Right cardiac atrium (tissue), 5 donors: ENCODE measurements at regions not wholly inside any gene's neighbourhood (a gene's known extent, or its start where the extent isn't known, plus 50 kb on each side); places are given as distances from the start of the nearest gene placed in this dataset.
"Not testable (repeated sequence)": the region's sequence is repeated elsewhere in the genome, so short reads cannot be mapped to it uniquely, and the experiment has no call there.

Experiments used
- ATAC-seq, 2 donors: fragments of 200-7000 bp; cut with Tn5 transposase; one replicate each; pipeline versions ENCODE4 v1.8.0 to v1.9.1; 2020; ENCODE audit warnings: moderate library complexity in 2 of 2, mild to moderate bottlenecking in 1 of 2
- DNase-seq, 3 donors: peaks; one replicate each; pipeline ENCODE4 v3.0.0-alpha.2; 2020
- H3K27ac ChIP-seq: one replicate; pipeline ENCODE4 v1.5.1; 2013; ENCODE audit warnings: mild to moderate bottlenecking, low read length, control low read depth, moderate library complexity
- H3K27me3 ChIP-seq: one replicate; pipeline ENCODE4 v1.6.1; 2013; ENCODE audit not compliant: control insufficient read depth, insufficient read depth
- H3K4me1 ChIP-seq: one replicate; pipeline ENCODE4 v1.6.1; 2013; ENCODE audit warnings: low read length; ENCODE audit not compliant: control insufficient read depth, insufficient read depth
- H3K4me3 ChIP-seq: one replicate; pipeline ENCODE4 v1.5.1; 2013; ENCODE audit warnings: low read length, control low read depth
- H3K9me3 ChIP-seq: one replicate; pipeline ENCODE4 v1.6.1; 2013; ENCODE audit warnings: low read length; ENCODE audit not compliant: control insufficient read depth
- WGBS: extraction: QIAGEN DNeasy Blood & Tissue Kit; methylation state at CpG from one replicate; pipeline ENCODE4 v1.1.7; 2013; 5-methylcytosine and 5-hydroxymethylcytosine counted together
- intact Hi-C, 4 donors: fragments of 100-400 bp; cut with DNase I; formaldehyde crosslinking; loops; one replicate each; pipeline versions ENCODE4 v1.11.0 to v1.14.0; 2022 to 2023
- donor health status: healthy with polysubstance abuse.
- donor health status: DM: no; HTN: yes; CAD: no.
- donor health status: DM: no; HTN: no; CAD: no.
- donor health status: DM: no; HTN: yes; CAD: no; lungs with severe emphysema.
- donor health status: DM: yes; HTN: yes; CAD: no.

DNA sequence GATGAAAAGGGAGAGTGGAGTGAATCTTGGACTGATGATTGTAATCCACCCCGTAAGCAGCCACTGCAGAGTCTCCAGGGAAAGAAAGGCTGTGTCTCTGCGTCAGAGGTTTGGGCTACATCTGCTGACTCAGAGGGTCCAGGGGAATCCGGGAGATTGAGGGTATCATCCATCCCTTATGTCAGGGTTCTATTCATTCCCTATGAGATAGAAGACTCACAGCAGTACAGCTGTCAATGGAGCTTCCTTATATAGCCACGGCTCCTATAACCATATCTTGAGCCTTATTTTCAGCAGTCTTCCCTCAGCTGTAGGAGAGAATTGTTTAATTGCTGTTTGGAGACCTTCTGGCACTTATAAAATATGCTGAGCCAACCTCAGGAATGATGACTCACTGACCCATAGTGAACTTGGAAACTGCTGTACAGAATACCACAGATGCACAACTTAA is 558.2 kb upstream of the PFKP start:
- H3K4me3 ChIP-seq = no peak overlapping the region
- H3K27ac ChIP-seq = no peak overlapping the region
- intact Hi-C loops = no loop called here
- WGBS = 60% methylated on average over 4 of the region's 4 CpGs
- H3K27me3 ChIP-seq = no peaks in the 10 kb centered on the region
- no peaks in the 10 kb centered on the region for H3K4me1 ChIP-seq
- ATAC-seq (no peak), DNase-seq (no peak)
- H3K9me3 ChIP-seq = no peaks in the 10 kb centered on the region

DNA sequence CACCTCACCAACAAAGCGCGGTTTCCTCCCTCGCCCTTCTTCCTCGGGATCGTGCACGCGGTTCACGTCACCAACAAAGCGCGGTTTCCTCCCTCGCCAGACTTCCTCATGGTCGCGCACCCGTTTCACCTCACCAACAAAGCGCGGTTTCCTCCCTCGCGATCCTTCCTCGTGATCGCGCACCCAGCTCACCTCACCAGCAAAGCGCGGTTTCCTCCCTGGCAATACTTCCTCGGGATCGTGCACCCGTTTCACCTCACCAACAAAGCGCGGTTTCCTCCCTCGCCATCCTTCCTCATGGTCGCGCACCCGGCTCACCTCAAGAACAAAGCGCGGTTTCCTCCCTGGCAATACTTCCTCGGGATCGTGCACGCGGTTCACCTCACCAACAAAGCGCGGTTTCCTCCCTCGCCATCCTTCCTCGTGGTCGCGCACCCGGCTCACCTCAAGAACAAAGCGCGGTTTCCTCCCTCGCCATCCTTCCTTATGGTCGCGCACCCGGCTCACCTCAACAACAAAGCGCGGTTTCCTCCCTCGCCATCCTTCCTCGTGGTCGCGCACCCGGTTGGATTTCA is 565.9 kb upstream of the PFKP start:
- 39% methylated on average over 58 of the region's 58 CpGs for WGBS
- ATAC-seq, DNase-seq, H3K9me3 ChIP-seq, intact Hi-C loops, H3K27me3 ChIP-seq, H3K27ac ChIP-seq, H3K4me3 ChIP-seq, H3K4me1 ChIP-seq: not testable (repeated sequence)

DNA sequence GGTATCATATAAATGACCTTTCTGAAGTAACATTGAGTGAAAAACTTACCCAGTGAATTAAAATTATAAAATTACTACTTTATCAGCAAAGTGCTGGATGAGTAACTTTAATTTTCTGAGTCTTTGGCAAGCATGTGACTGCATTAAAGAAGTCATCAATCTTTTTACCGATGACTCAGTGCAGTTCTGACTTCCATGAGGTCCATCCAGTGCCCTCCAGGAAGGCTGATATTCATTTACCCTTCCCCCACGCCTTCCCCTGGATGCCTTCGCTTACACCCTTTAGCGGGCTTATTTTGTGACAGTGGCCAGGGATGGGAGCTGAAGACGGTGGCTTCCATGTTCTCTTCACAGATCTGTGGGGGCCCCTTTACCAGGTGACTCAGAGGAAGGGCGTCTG is 572.9 kb upstream of the PFKP start:
- intact Hi-C loops = no loop called here
- no peak overlapping the region for H3K4me3 ChIP-seq
- WGBS = 74% methylated on average over 6 of the region's 6 CpGs
- ATAC-seq (no peak), DNase-seq (no peak)
- H3K27ac ChIP-seq = no peak overlapping the region
- H3K9me3 ChIP-seq = no peaks in the 10 kb centered on the region
- no peaks in the 10 kb centered on the region for H3K4me1 ChIP-seq
- no peaks in the 10 kb centered on the region for H3K27me3 ChIP-seq

DNA sequence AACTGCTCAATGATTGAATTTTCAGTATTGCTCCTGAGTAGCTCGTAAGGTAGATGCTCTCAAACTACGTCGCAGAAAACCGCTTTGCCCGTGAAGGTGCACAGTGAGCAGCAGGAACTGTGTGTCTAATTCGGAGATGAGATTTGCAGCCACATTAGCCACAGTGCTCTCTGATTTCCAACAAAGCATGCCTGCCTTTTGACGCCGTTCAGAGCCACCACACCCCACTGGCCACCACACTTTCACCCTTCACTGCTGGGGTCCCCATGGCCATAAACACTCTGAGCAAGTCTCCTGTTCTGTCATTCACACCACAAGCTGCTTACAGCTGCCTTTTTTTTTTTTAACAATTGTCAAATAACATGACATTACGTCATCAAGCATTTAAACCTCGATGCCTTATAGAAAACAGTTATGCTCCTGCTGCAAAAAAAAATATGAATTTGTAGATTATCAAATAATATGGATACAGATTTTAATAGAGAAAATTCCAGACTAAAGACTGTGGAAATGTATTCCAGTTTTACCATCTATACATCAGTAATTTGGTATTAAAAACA is 578.8 kb upstream of the PFKP start:
- ATAC-seq = no peak
- intact Hi-C loops = no loop called here
- WGBS = 79% methylated on average over 10 of the region's 10 CpGs

DNA sequence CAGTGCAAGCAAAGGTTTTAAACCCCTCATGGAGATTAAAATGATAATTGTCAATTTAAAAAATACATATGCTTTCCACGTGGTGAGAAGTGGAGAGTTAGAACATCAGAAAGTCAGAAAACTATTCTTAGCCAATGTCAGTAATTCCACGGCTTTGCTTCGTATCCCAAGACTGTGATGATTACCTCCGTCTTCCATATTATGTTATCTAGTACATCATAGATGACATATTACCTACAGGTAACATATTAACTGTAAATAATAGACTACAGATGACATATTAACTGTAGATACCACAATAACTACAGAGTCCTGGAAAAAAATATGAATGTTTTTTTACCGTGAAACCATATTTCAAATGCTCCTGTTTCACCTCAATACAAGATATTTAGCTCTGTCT is 579.4 kb upstream of the PFKP start:
- no peaks in the 10 kb centered on the region for H3K9me3 ChIP-seq
- DNase-seq = no peak
- intact Hi-C loops = no loop called here
- no peak for ATAC-seq
- no peak overlapping the region for H3K27ac ChIP-seq
- 79% methylated on average over 5 of the region's 5 CpGs for WGBS
- no peaks in the 10 kb centered on the region for H3K27me3 ChIP-seq
- no peak overlapping the region for H3K4me3 ChIP-seq
- H3K4me1 ChIP-seq = no peaks in the 10 kb centered on the region

More for the DNA sequence above, 578.8 kb upstream of the PFKP start:
- no peak overlapping the region for H3K4me3 ChIP-seq
- no peak for DNase-seq
- H3K4me1 ChIP-seq = no peaks in the 10 kb centered on the region
- H3K27me3 ChIP-seq = no peaks in the 10 kb centered on the region
- no peak overlapping the region for H3K27ac ChIP-seq
- no peaks in the 10 kb centered on the region for H3K9me3 ChIP-seq

DNA sequence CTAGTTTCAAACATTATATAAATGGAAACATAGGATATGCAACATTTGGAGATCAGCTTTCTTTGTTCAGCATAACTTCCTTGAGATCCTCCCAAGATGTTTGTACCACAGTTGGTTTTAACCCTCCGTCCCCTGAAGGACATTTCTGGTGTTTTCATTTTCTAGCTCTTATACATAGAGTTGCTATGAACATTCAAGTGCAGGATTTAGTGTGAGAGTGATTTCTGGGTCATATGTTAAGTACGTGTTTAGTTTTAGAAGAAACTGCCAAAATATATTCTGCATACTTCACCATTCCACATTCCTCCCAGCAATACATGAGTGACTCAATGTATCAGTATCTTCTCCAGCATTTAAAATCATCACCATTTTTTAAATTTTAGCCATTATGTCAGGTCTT is 588.7 kb upstream of the PFKP start:
- H3K27me3 ChIP-seq = no peaks in the 10 kb centered on the region

DNA sequence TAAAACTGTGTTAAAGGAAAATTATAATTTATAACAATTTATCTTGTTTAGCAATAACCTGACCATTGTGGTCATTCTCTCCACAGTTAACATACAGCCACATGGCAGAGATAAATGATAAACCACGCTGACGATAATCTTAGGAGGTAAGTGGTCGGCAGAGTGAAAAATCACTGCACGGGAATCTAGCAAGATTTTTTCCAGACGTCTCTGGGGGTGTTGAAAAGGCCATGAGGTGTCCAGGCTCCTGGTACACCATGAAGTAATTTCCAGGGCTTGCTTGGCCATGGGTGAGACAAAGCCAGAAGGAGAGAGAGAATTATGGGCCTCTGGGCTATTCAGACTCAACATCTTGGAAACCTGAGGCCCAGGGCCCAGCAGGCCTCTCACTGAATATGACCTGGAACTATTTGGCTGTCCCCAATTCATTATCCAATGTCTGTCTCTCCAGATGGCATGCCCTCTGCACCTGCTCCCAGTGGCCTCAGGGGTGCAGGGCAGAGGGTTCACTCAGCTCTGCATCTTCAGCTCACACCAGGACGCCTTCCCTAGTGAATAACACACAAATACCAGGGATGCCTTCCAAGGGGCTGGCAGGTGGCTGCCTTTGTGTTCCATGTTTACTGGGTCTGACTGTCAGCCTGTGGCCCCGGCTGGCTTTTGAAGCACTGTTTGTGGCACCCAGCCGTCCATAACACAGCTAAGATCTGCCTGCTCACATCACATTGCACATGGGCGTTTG is 590.4 kb upstream of the PFKP start:
- 60% methylated on average over 9 of the region's 9 CpGs for WGBS
- DNase-seq (no peak), ATAC-seq (no peak)
- H3K9me3 ChIP-seq = peaks cover 2% of the 10 kb centered on the region
- intact Hi-C loops = no loop called here
- H3K4me3 ChIP-seq = no peak overlapping the region
- H3K4me1 ChIP-seq = no peaks in the 10 kb centered on the region
- H3K27ac ChIP-seq = no peak overlapping the region
- no peaks in the 10 kb centered on the region for H3K27me3 ChIP-seq

More for the DNA sequence above, 588.7 kb upstream of the PFKP start:
- ATAC-seq = no peak
- Histone ChIP-seq H3K9me3 (peaks cover 2% of the 10 kb centered on the region), H3K4me3 (no peak overlapping the region), H3K27ac (no peak overlapping the region), H3K4me1 (no peaks in the 10 kb centered on the region)
- 71% methylated on average over 2 of the region's 2 CpGs for WGBS
- intact Hi-C loops = no loop called here
- DNase-seq = no peak

DNA sequence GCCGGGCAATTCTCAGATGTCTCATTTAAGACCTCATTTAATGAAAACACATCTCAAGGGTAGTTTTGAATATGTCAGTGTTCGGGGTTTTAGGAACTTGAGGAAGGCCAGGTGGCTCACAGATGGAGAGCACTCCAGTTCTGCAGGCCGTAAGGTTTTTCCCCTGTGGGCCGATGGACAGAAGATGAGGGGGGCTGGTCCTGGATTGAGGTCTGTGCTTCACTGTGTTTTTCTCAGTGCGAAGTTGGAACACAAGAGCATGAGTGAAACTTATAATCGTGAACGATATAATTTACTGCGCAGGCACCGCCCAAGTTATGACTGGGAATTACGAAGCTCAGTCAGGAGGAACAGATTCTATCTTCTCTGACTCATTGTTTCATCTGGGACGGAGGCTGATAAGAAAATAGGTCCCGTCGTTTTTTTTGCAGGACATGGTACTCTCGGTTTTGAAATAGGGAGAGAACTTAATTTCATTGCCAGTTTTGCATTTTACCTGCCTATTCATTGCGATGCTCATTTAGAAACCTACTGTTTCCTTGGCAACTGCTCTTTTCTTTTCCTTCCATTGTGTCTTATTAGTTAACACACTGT is 591.0 kb upstream of the PFKP start:
- Histone ChIP-seq H3K4me3 (no peak overlapping the region), H3K9me3 (peaks cover 2% of the 10 kb centered on the region), H3K27ac (no peak overlapping the region), H3K4me1 (no peaks in the 10 kb centered on the region), H3K27me3 (no peaks in the 10 kb centered on the region)
- DNase-seq = no peak
- intact Hi-C loops = no loop called here
- ATAC-seq = no peak
- 77% methylated on average over 15 of the region's 15 CpGs for WGBS

DNA sequence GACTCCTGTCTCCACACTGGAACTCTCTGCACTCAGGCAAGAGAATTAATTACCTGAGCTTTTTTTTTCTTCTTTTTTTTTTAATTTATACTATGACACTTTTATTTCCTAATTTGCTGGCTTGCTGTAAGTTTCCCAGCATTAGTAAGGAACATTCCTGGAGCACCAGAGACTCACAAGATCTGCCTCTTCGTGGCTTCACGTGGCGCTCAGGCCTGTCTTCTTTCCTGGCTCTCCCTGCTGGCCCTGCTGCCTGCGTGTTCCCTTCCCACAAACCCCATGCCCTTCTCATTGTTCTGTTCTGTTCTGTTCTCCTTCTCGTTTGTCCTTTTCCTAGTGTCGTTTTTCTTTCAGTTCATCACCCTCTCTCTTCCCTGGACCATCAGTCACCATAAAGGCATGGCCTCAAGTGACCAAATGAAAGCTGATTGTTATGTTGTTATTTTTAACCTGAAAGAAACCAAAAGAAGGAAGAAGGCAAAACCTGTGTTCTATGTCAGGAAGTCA is 591.6 kb upstream of the PFKP start:
- WGBS = 71% methylated on average over 6 of the region's 6 CpGs

DNA sequence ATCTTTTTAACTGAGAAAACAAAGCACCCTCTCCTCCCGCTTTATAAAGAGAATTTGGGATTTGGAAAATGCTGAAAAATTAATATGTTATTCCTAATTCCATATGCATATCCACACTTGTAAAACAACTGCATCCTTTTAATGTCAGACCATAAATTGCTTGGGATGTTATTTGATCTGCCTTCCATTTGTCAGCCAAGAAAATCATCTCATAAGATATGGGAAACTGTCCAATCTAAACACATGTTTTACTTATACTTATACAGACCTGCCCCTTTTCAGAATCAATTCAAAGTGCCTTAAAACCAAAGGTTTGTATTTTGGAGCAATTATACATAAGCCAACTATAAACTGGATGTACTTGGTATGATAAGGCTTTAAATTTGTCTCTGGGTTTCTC is 595.5 kb upstream of the PFKP start:
- intact Hi-C loops = no loop called here
- Histone ChIP-seq H3K27ac (no peak overlapping the region), H3K27me3 (no peaks in the 10 kb centered on the region), H3K9me3 (peaks cover 2% of the 10 kb centered on the region), H3K4me1 (no peaks in the 10 kb centered on the region), H3K4me3 (no peak overlapping the region)
- no peak for ATAC-seq
- no peak for DNase-seq
- 85% methylated on average over 1 of the region's 1 CpG for WGBS

More for the DNA sequence above, 591.6 kb upstream of the PFKP start:
- H3K27ac ChIP-seq = no peak overlapping the region
- intact Hi-C loops = no loop called here
- ATAC-seq (no peak), DNase-seq (no peak)
- no peaks in the 10 kb centered on the region for H3K4me1 ChIP-seq
- H3K9me3 ChIP-seq = peaks cover 2% of the 10 kb centered on the region
- no peak overlapping the region for H3K4me3 ChIP-seq
- H3K27me3 ChIP-seq = no peaks in the 10 kb centered on the region

DNA sequence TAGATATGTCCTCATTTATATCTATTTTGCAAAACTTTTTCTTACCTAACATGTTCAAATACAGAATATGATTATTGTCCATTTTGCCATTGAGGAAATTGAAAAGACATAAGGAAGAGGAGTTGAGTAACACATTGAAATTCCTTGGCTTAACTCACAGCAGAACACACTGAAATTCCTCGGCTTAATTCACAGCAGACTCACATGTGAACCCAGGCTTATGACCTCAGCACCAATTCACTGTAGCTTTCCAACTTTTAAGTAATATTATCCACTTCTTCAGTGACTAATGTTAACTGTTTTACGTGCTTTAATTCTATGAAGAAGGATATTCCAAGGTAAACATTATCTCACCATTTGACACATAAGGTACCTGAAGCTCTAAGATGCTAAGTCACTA is 597.5 kb upstream of the PFKP start:
- ATAC-seq = no peak
- Histone ChIP-seq H3K4me3 (no peak overlapping the region), H3K9me3 (peaks cover 2% of the 10 kb centered on the region), H3K27ac (no peak overlapping the region), H3K4me1 (no peaks in the 10 kb centered on the region), H3K27me3 (no peaks in the 10 kb centered on the region)
- no peak for DNase-seq
- intact Hi-C loops = no loop called here
- WGBS = 80% methylated on average over 2 of the region's 2 CpGs
